ENCODE measurements at regions not wholly inside any gene's neighbourhood (a gene's known extent, or its start where the extent isn't known, plus 50 kb on each side); places are given as distances from the start of the nearest gene placed in this dataset.

GRCh38 chr5:164687391-164687790, 1182.0 kb downstream of the MAT2B start:
- H3K18ac ChIP-seq (ENCODE audit: low read depth in 1 of 2, low read length in 2 of 2): no peak overlapping the region
- no peak overlapping the region for H2BK12ac ChIP-seq (ENCODE audit: low read length in 2 of 2)
- H3K36me3 ChIP-seq (ENCODE audit: control insufficient read depth in 1 of 2, insufficient read depth in 2 of 2, low read depth in 1 of 2, low read length in 2 of 2): no peaks in the 10 kb centered on the region
- no peak overlapping the region for H3K23ac ChIP-seq (ENCODE audit: low read length in 2 of 2)
- no peaks in the 10 kb centered on the region for H3K9me3 ChIP-seq (ENCODE audit: control insufficient read depth, low read length)
- H4K91ac ChIP-seq (ENCODE audit: low read length): no peak overlapping the region
- no peak overlapping the region for H2BK5ac ChIP-seq (ENCODE audit: low read depth, low read length, poor library complexity, severe bottlenecking)
- no peak overlapping the region for H3K14ac ChIP-seq (ENCODE audit: low read length in 2 of 2)
- no peak overlapping the region for H3K9ac ChIP-seq (ENCODE audit: low read length)
- H4K8ac ChIP-seq (ENCODE audit: low read length): no peak overlapping the region
- no peak overlapping the region for H3K4ac ChIP-seq (ENCODE audit: low read depth in 1 of 2, low read length in 2 of 2)
- H3K27ac ChIP-seq (ENCODE audit: low read length, poor library complexity, severe bottlenecking): no peak overlapping the region
- no peak overlapping the region for H2BK120ac ChIP-seq (ENCODE audit: low read depth, low read length)
- no peak overlapping the region for H3K4me3 ChIP-seq (ENCODE audit: insufficient read depth in 1 of 2, low read depth in 1 of 2, low read length in 2 of 2)
- H2AFZ ChIP-seq (ENCODE audit: low read depth, low read length): no peak overlapping the region
- no peaks in the 10 kb centered on the region for H3K79me1 ChIP-seq (replicated peaks; ENCODE audit: low read length, poor library complexity, severe bottlenecking)
- H2BK15ac ChIP-seq (ENCODE audit: low read depth, poor library complexity, severe bottlenecking): no peak overlapping the region
- H2AK5ac ChIP-seq (ENCODE audit: low read length, severe bottlenecking): no peak overlapping the region
- no peaks in the 10 kb centered on the region for H3K4me1 ChIP-seq (ENCODE audit: control insufficient read depth, insufficient read depth, low read depth, low read length)
- H3K27me3 ChIP-seq (ENCODE audit: control insufficient read depth in 1 of 2, insufficient read depth in 1 of 2, low read length in 2 of 2): no peaks in the 10 kb centered on the region
- H3K4me2 ChIP-seq (ENCODE audit: low read length, poor library complexity, severe bottlenecking): no peak overlapping the region
- DNase-seq: no peak

GRCh38 chr5:164688437-164688836, 1183.0 kb downstream of the MAT2B start:
- Histone ChIP-seq H3K4ac (ENCODE audit: low read depth in 1 of 2, low read length in 2 of 2) (no peak overlapping the region), H2BK120ac (ENCODE audit: low read depth, low read length) (no peak overlapping the region), H3K18ac (ENCODE audit: low read depth in 1 of 2, low read length in 2 of 2) (no peak overlapping the region), H3K4me2 (ENCODE audit: low read length, poor library complexity, severe bottlenecking) (no peak overlapping the region), H4K91ac (ENCODE audit: low read length) (no peak overlapping the region), H3K4me1 (ENCODE audit: control insufficient read depth, insufficient read depth, low read depth, low read length) (no peaks in the 10 kb centered on the region), H4K8ac (ENCODE audit: low read length) (no peak overlapping the region), H2BK15ac (ENCODE audit: low read depth, poor library complexity, severe bottlenecking) (no peak overlapping the region), H3K27ac (ENCODE audit: low read length, poor library complexity, severe bottlenecking) (no peak overlapping the region), H3K14ac (ENCODE audit: low read length in 2 of 2) (no peak overlapping the region), H3K4me3 (ENCODE audit: insufficient read depth in 1 of 2, low read depth in 1 of 2, low read length in 2 of 2) (no peak overlapping the region), H2BK12ac (ENCODE audit: low read length in 2 of 2) (no peak overlapping the region), H3K79me1 (replicated peaks; ENCODE audit: low read length, poor library complexity, severe bottlenecking) (no peaks in the 10 kb centered on the region), H3K36me3 (ENCODE audit: control insufficient read depth in 1 of 2, insufficient read depth in 2 of 2, low read depth in 1 of 2, low read length in 2 of 2) (no peaks in the 10 kb centered on the region), H3K23ac (ENCODE audit: low read length in 2 of 2) (no peak overlapping the region), H2AK5ac (ENCODE audit: low read length, severe bottlenecking) (no peak overlapping the region), H3K27me3 (ENCODE audit: control insufficient read depth in 1 of 2, insufficient read depth in 1 of 2, low read length in 2 of 2) (no peaks in the 10 kb centered on the region), H3K9me3 (ENCODE audit: control insufficient read depth, low read length) (no peaks in the 10 kb centered on the region), H2AFZ (ENCODE audit: low read depth, low read length) (no peak overlapping the region), H3K9ac (ENCODE audit: low read length) (no peak overlapping the region), H2BK5ac (ENCODE audit: low read depth, low read length, poor library complexity, severe bottlenecking) (no peak overlapping the region)
- 83% methylated on average over 2 of the region's 2 CpGs for WGBS
- no peak for DNase-seq

GRCh38 chr5:164708831-164709230, 1203.4 kb downstream of the MAT2B start:
- H2BK12ac ChIP-seq (ENCODE audit: low read length in 2 of 2): no peak overlapping the region
- H2BK120ac ChIP-seq (ENCODE audit: low read depth, low read length): no peak overlapping the region
- no peaks in the 10 kb centered on the region for H3K79me1 ChIP-seq (replicated peaks; ENCODE audit: low read length, poor library complexity, severe bottlenecking)
- no peak overlapping the region for H3K23ac ChIP-seq (ENCODE audit: low read length in 2 of 2)
- no peaks in the 10 kb centered on the region for H3K27me3 ChIP-seq (ENCODE audit: control insufficient read depth in 1 of 2, insufficient read depth in 1 of 2, low read length in 2 of 2)
- peaks cover 1% of the 10 kb centered on the region for H3K4me1 ChIP-seq (ENCODE audit: control insufficient read depth, insufficient read depth, low read depth, low read length)
- no peak overlapping the region for H3K4ac ChIP-seq (ENCODE audit: low read depth in 1 of 2, low read length in 2 of 2)
- no peak overlapping the region for H3K4me3 ChIP-seq (ENCODE audit: insufficient read depth in 1 of 2, low read depth in 1 of 2, low read length in 2 of 2)
- H2BK15ac ChIP-seq (ENCODE audit: low read depth, poor library complexity, severe bottlenecking): no peak overlapping the region
- no peaks in the 10 kb centered on the region for H3K9me3 ChIP-seq (ENCODE audit: control insufficient read depth, low read length)
- no peak overlapping the region for H3K9ac ChIP-seq (ENCODE audit: low read length)
- H3K18ac ChIP-seq (ENCODE audit: low read depth in 1 of 2, low read length in 2 of 2): no peak overlapping the region
- no peak for DNase-seq
- no peak overlapping the region for H4K8ac ChIP-seq (ENCODE audit: low read length)
- H3K4me2 ChIP-seq (ENCODE audit: low read length, poor library complexity, severe bottlenecking): no peak overlapping the region
- no peak overlapping the region for H4K91ac ChIP-seq (ENCODE audit: low read length)
- no peak overlapping the region for H2BK5ac ChIP-seq (ENCODE audit: low read depth, low read length, poor library complexity, severe bottlenecking)
- WGBS: 63% methylated on average over 7 of the region's 7 CpGs
- no peak overlapping the region for H3K27ac ChIP-seq (ENCODE audit: low read length, poor library complexity, severe bottlenecking)
- no peak overlapping the region for H2AK5ac ChIP-seq (ENCODE audit: low read length, severe bottlenecking)
- no peak overlapping the region for H2AFZ ChIP-seq (ENCODE audit: low read depth, low read length)
- no peaks in the 10 kb centered on the region for H3K36me3 ChIP-seq (ENCODE audit: control insufficient read depth in 1 of 2, insufficient read depth in 2 of 2, low read depth in 1 of 2, low read length in 2 of 2)
- H3K14ac ChIP-seq (ENCODE audit: low read length in 2 of 2): no peak overlapping the region

- Histone ChIP-seq H3K4me3 (ENCODE audit: insufficient read depth in 1 of 2, low read depth in 1 of 2, low read length in 2 of 2) (no peak overlapping the region), H3K18ac (ENCODE audit: low read depth in 1 of 2, low read length in 2 of 2) (no peak overlapping the region), H3K9ac (ENCODE audit: low read length) (no peak overlapping the region), H3K14ac (ENCODE audit: low read length in 2 of 2) (no peak overlapping the region), H3K4ac (ENCODE audit: low read depth in 1 of 2, low read length in 2 of 2) (no peak overlapping the region), H3K9me3 (ENCODE audit: control insufficient read depth, low read length) (no peaks in the 10 kb centered on the region), H2BK12ac (ENCODE audit: low read length in 2 of 2) (no peak overlapping the region), H3K79me1 (replicated peaks; ENCODE audit: low read length, poor library complexity, severe bottlenecking) (no peaks in the 10 kb centered on the region), H4K8ac (ENCODE audit: low read length) (no peak overlapping the region), H2BK15ac (ENCODE audit: low read depth, poor library complexity, severe bottlenecking) (no peak overlapping the region), H2BK120ac (ENCODE audit: low read depth, low read length) (no peak overlapping the region), H3K27me3 (ENCODE audit: control insufficient read depth in 1 of 2, insufficient read depth in 1 of 2, low read length in 2 of 2) (no peaks in the 10 kb centered on the region), H3K36me3 (ENCODE audit: control insufficient read depth in 1 of 2, insufficient read depth in 2 of 2, low read depth in 1 of 2, low read length in 2 of 2) (no peaks in the 10 kb centered on the region), H3K23ac (ENCODE audit: low read length in 2 of 2) (no peak overlapping the region), H3K27ac (ENCODE audit: low read length, poor library complexity, severe bottlenecking) (no peak overlapping the region), H2AK5ac (ENCODE audit: low read length, severe bottlenecking) (no peak overlapping the region), H3K4me1 (ENCODE audit: control insufficient read depth, insufficient read depth, low read depth, low read length) (peaks cover 1% of the 10 kb centered on the region), H4K91ac (ENCODE audit: low read length) (no peak overlapping the region), H3K4me2 (ENCODE audit: low read length, poor library complexity, severe bottlenecking) (no peak overlapping the region), H2AFZ (ENCODE audit: low read depth, low read length) (no peak overlapping the region), H2BK5ac (ENCODE audit: low read depth, low read length, poor library complexity, severe bottlenecking) (no peak overlapping the region)
- 67% methylated on average over 1 of the region's 2 CpGs for WGBS
- no peak for DNase-seq
Measured at GRCh38 chr5:164713682-164714081, 1208.3 kb downstream of the MAT2B start.
